Femur (tissue), 1 donor: ENCODE measurements at regions not wholly inside any gene's neighbourhood (a gene's known extent, or its start where the extent isn't known, plus 50 kb on each side); places are given as distances from the start of the nearest gene placed in this dataset.

Experiments used
- DNase-seq: peaks from one replicate; pipeline ENCODE4 v3.0.0-alpha.2; 2017

- no peak for DNase-seq
Measured at GRCh38 chr4:121277194-121278105, 103.4 kb downstream of the QRFPR start.

GRCh38 chr4:121273191-121273590, 107.6 kb downstream of the QRFPR start:
- no peak for DNase-seq

DNA sequence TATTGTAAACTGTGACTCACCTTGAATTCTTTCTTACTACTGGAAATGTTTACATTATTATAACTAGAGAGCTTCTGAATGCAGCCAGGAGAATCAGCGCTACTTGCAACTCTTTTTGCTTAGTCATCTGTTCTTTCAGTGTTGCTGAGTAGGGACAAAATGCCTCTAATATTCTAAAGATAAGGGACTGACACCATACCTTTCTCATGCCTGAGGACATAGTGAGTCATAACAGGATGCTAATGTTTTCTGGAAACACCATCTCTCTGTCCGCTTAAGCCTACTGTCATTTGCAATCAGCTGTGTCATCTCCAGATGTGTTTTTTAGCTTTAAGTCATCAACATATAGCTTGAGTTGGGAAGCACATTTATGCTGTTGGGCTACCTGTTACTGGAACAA, 108.3 kb downstream of the QRFPR start:
- no peak for DNase-seq

DNA sequence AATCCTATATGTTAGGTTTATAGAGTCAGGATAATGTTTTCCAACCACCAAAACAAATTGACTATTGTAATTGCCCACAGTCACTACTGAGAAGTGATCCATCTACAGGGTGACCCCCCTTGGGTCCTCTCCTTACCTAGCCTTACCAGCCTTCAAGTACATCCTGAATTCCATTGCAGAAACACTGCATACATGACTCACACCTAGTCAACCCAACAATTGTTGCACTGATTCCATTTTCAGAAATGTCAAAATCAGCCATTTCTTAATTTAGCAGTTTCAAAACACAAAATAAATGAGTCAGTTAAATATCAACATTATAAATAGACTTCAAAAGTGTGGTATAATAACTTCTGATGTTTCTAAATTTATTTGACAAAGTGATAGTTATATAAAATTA, 106.3 kb upstream of the TNIP3 start:
- DNase-seq = no peak

DNA sequence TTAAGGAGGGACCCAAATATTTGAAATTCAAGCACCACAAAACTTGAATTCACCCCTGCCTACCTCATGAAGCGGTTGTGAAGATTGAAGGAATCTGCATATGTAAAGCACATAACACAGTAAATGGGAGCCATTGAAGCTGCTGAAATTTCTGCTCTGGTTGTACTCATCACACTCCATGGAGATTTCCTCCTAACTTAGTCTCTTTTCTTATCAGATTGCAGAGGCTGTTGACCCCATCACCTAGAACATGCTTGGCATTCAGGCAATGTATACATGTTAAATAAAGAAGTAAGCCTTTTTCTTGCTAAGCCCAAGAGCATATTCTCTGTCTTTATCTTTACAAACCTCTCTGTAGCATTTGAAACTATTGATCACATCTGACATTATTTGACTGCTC, 104.9 kb upstream of the TNIP3 start:
- no peak for DNase-seq

DNA sequence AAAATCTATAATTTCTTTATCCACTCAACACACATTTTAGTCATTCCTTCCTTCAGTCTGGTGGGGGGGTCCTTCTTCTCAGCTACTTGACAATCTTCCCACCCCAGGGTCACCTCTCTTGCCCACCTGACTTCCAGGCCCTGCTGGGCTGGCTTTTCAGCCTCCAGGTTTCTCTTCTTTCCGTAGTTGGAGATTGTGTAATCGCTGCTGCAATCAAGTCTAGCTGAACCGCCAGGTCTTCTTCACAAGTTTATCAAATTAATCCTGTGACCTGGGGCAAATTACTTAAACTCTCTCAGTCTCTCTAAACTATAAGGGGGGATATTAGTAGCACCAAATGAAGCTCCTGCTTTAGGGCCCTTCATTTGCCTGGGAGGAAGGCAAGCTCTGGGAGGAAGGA, 102.9 kb upstream of the TNIP3 start:
- DNase-seq = no peak

- DNase-seq = no peak
Measured at GRCh38 chr4:121256887-121257466, 92.9 kb upstream of the TNIP3 start.

- DNase-seq = no peak
Measured at GRCh38 chr4:121255986-121256750, 92.0 kb upstream of the TNIP3 start.

DNA sequence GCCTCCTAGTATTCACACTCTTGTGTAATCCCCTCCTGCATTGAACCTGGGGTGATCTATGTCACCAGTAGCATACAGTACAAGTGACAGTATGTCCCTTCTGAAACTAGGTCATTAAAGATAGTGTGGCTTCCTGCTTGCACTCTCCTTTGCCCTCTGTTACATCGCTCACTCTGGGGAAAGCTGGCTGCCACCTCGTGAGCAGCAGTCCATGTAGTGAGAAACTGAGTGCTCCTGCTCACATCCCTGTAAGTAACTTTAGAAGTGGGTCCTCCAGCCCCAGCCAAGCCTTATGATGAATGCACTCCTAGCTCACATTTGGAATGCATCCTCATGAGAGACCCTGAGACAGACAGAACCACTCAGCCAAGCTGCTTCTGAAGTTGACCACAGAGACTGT, 89.8 kb upstream of the TNIP3 start:
- DNase-seq = no peak

DNA sequence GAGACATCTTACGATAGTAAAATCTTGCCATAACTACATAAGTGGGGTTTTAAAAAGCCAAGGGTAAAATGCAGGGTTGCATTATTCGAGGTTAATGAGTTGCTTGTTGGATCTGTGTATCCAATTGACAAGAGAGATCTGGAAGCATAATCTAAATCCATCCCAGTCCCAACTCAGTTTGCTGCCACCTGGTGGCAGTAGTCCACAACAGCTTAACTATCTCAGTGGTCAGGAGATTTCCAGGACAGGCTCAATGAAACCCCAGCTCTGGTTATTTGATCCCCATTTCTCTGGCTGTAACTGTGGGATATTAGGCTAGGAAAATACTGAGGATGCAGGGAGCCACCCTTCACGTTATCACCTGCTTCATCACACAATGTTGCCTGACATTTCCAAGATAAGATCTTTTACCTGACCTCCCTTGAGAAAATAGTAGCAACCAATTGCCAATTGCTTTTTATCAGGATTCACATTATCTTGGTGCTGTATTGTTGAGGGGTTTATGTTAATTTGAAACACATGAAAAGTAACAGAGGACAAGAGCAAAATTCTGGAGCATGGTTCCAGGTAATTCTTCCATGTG, 88.2 kb upstream of the TNIP3 start:
- peak; percentile 79 for DNase-seq

GRCh38 chr4:121248747-121249146, 84.6 kb upstream of the TNIP3 start:
- no peak for DNase-seq

DNA sequence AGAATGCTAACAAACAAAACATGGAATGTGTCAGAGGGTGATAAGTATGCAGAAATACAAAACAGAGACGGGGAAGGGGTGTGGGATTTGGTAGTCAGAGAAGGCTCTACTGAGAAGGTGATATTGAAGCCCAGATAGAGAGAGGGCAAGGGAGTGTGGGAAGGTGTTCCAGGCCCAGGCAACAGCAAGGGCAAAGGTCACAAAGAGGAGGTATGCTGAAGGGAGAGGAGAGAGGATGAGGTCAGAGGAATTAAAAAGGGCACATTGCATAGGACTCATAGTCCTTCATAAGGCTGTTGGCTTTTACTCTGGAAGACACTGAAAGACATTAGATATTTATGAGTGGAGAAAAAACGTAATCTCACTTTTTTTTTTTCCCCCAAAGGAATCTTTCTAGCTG, 82.6 kb upstream of the TNIP3 start:
- no peak for DNase-seq

DNA sequence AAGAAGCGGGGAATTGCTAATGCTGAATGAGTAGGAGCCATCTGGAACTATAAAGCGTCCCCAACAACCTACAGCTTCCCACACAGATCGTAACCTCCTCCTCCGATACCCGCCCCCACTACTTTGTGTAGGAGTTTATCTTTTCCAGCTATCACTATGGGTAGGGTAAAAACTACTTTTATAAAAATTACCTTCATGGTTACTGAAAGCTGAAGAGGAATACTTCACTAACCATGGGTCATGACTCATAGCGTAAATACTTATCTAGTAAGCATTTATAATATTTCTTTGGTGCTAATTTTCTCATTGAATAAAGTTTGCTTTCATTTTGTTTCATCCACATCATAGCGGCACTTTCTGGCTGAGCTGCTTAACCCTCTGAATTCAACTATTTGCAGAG, 79.4 kb upstream of the TNIP3 start:
- no peak for DNase-seq

DNA sequence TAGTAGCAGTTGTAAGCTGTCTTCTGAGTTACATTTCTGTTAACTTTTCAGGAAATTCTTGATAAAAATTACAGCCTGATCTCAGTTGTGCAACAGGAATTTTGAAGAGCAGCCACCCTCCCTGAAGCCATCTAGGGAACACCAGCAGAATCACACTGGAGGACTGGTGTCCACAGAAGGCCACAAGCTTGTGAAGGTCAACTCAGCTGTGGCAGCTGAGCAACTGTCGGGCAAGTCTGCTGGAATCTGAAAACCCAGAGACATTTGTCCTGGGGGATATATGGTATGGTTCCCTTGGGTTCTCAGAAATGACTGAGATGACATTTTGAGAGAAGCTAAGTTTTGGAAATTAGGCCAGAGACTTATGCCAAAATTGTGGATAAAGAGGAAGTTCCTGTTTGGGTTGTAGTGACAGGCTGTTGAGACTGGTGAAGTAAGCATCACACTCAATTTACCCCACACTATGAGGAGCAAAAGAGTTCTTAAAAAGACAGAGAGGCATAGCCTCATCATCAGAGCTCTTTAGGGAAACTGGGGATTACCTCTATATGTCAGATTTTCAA, 78.1 kb upstream of the TNIP3 start:
- no peak for DNase-seq

DNA sequence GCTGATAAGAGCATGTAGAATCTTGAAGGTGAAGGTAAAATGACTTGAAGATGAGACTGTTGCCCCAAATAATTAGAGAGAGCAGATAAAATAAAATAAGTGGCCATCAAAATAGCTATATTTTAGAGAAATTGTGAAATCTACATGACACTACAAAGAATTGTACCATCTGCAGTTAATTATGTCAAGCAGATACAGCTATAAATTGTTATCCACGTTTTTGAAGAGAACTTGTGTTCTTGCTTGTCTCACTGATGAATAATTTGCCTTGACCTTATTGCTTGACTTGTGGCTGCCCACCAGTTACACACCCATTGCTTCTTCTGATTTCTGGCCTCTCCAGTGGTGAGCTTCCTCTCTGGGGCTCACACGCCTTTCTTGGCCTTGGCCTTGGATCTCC, 75.8 kb upstream of the TNIP3 start:
- no peak for DNase-seq

GRCh38 chr4:121238461-121238860, 74.3 kb upstream of the TNIP3 start:
- no peak for DNase-seq

DNA sequence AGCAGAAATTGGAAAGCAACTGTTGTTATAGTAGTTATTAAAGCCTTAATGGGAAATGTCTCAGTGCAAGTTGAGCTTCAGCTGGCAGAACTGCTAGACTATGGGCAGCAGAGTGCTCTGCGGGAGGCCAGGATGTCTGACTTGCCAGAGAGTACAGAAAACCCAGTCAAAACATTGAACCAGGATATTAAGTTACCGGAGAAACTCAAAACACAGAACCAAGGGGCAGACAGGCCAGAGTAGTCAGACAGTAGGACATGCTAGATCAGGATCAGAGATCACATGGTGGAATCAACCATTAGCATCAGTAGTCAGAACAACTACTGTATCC, 72.9 kb upstream of the TNIP3 start:
- DNase-seq = no peak

GRCh38 chr4:121236353-121237068, 72.4 kb upstream of the TNIP3 start:
- no peak for DNase-seq

- DNase-seq = no peak
Measured at GRCh38 chr4:121233982-121234381, 69.9 kb upstream of the TNIP3 start.

- no peak for DNase-seq
Measured at GRCh38 chr4:121229993-121230392, 65.9 kb upstream of the TNIP3 start.

DNA sequence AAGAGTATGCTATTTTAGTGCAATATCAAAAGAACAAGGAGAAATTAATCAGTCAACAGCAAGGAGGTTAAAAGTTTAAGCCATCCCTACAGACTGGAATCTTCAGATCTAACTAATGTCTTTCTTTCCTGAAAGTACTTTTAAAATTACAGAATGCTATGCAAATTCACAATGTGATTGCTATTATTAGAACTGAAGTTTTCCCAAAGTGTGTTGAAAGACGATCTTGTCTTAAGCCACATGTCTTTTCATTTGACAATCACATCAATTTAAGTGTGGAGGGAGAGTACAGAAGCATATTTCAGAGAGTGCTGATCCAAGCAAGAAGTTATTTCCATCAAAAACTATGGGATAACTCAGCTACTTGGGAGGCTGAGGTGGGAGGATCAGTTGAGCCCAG, 64.7 kb upstream of the TNIP3 start:
- no peak for DNase-seq

GRCh38 chr4:121227341-121227792, 63.2 kb upstream of the TNIP3 start:
- no peak for DNase-seq

- no peak for DNase-seq
Measured at GRCh38 chr4:121226362-121226761, 62.2 kb upstream of the TNIP3 start.
